Inferior parietal cortex (tissue), 1 donor: ENCODE measurements at regions not wholly inside any gene's neighbourhood (a gene's known extent, or its start where the extent isn't known, plus 50 kb on each side); places are given as distances from the start of the nearest gene placed in this dataset.
"Not testable (repeated sequence)": the region's sequence is repeated elsewhere in the genome, so short reads cannot be mapped to it uniquely, and the experiment has no call there.

Experiments used
- DNase-seq: peaks from one replicate; pipeline ENCODE4 v3.0.0-alpha.2; 2016; ENCODE audit errors: extremely low spot score

- DNase-seq: no peak
Measured at GRCh38 chr12:89779090-89779489, 70.5 kb upstream of the ATP2B1 start.

GRCh38 chr12:89777733-89778379, 69.2 kb upstream of the ATP2B1 start:
- no peak for DNase-seq

GRCh38 chr12:89775986-89776365, 67.3 kb upstream of the ATP2B1 start:
- no peak for DNase-seq

- DNase-seq: no peak
Measured at GRCh38 chr12:89775063-89775985, 66.7 kb upstream of the ATP2B1 start.

GRCh38 chr12:89774645-89775044, 66.0 kb upstream of the ATP2B1 start:
- no peak for DNase-seq

- DNase-seq: no peak
Measured at GRCh38 chr12:89770391-89770790, 61.8 kb upstream of the ATP2B1 start.

GRCh38 chr12:89769483-89769818, 60.8 kb upstream of the ATP2B1 start:
- DNase-seq: no peak

- DNase-seq: no peak
Measured at GRCh38 chr12:89768586-89769482, 60.2 kb upstream of the ATP2B1 start.

- DNase-seq: no peak
Measured at GRCh38 chr12:89765959-89766824, 57.6 kb upstream of the ATP2B1 start.

- DNase-seq: not testable (repeated sequence)
Measured at GRCh38 chr12:89764164-89764563, 55.5 kb upstream of the ATP2B1 start.

GRCh38 chr12:89762498-89763170, 54.0 kb upstream of the ATP2B1 start:
- no peak for DNase-seq

- no peak for DNase-seq
Measured at GRCh38 chr12:89760783-89761182, 52.1 kb upstream of the ATP2B1 start.
